ENCODE measurements at regions not wholly inside any gene's neighbourhood (a gene's known extent, or its start where the extent isn't known, plus 50 kb on each side); places are given as distances from the start of the nearest gene placed in this dataset.

- Histone ChIP-seq H3K27ac (ENCODE audit: extremely low read length, insufficient read depth, low read length) (no peak overlapping the region), H3K9ac (ENCODE audit: insufficient read depth, low read depth, low read length) (no peak overlapping the region), H3K79me2 (ENCODE audit: insufficient read depth, low read length) (no peaks in the 10 kb centered on the region), H3K4me1 (ENCODE audit: insufficient read depth, low read length) (no peaks in the 10 kb centered on the region), H3K27me3 (ENCODE audit: control insufficient read depth in 1 of 2, insufficient read depth in 2 of 2, low read length in 2 of 2) (no peaks in the 10 kb centered on the region), H4K20me1 (ENCODE audit: insufficient read depth, low read length) (no peaks in the 10 kb centered on the region), H2AFZ (ENCODE audit: low read length) (no peak overlapping the region), H3K9me3 (ENCODE audit: low read length) (no peaks in the 10 kb centered on the region), H3K4me3 (replicated peaks in 1 of 3; ENCODE audit: insufficient read depth in 1 of 3, low read depth in 2 of 3, low read length in 3 of 3) (no peak overlapping the region), H3K4me2 (ENCODE audit: low read depth, low read length) (no peak overlapping the region), H3K36me3 (replicated peaks in 1 of 2; ENCODE audit: control insufficient read depth in 1 of 2, insufficient read depth in 2 of 2, low read length in 2 of 2) (no peaks in the 10 kb centered on the region)
- intact Hi-C loops (cut with micrococcal nuclease; ENCODE audit: unreplicated experiment) (no loop called here), in situ Hi-C loops (cut with HindIII; ENCODE audit: extremely low pct_ligation_motif_present, low pct_unique_long_range_greater_than_20kb) (no loop called here)
- DNase-seq (ENCODE audit: low spot score): no peak
- WGBS (ENCODE audit: low lambda C conversion rate): 8% methylated on average over 1 of the region's 1 CpG
- ATAC-seq: no peak
- TF ChIP-seq MTF1 (CRISPR knock-in tag; IDR thresholded peaks at IDR 0.05): no peak
- no peak for TF ChIP-seq ZNF776 (CRISPR knock-in tag; IDR thresholded peaks at IDR 0.05)
- TF ChIP-seq TFDP2 (CRISPR knock-in tag; IDR thresholded peaks at IDR 0.05): no peak
- no peak for TF ChIP-seq SRSF9 (IDR thresholded peaks at IDR 0.05; ENCODE audit: borderline replicate concordance, insufficient read depth, low read depth, low read length, poor library complexity, severe bottlenecking)
- CTCF ChIA-PET (ENCODE audit: low intra/inter-chr PET ratio, low total read pairs): no interaction called here
- POLR2A ChIA-PET: no interaction called here
- no peak for FAIRE-seq
- no TSS peak for BruUV-seq (replicated peaks)
These were observed 1044.8 kb downstream of the FLRT2 start for GRCh38 chr14:86574778-86575129.

DNA sequence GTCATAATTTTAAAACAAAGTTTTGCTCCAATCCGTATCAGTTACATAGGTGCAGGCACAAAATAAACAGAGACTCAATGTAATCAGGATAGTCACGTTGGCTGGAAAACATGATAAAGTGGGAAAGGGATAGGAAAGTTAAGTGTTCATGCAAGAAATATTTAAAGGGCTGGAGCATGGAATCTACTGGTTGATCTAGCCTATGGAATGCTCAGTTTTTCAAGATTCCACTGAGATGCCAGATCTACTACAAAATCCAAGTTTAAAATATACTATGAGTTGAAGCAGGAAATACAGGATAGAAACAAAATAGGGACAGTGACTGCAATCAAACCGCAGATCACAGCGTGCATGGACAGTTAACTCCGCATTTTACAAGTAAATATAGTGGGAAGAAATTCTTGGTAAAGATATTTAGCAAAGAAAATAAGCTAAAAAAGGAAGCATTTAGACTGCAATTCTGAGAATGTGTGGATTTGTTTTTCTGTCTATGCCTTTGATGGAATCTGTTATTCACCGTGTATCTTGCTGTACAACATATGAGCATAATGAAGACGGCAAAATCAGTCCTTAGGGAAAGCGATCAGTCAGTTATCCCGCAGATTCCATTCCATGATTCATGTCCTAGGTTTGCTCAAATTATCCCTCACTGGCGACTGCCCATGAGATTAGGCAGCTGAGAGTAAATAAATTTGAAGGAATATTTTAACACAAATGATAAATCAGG lies 1044.3 kb downstream of the FLRT2 start:
- 23% methylated on average over 10 of the region's 10 CpGs for WGBS (ENCODE audit: low lambda C conversion rate)
- BruUV-seq (replicated peaks): no TSS peak
- POLR2A ChIA-PET: no interaction called here
- CTCF ChIA-PET (ENCODE audit: low intra/inter-chr PET ratio, low total read pairs): no interaction called here
- Histone ChIP-seq H3K79me2 (ENCODE audit: insufficient read depth, low read length) (no peaks in the 10 kb centered on the region), H2AFZ (ENCODE audit: low read length) (no peak overlapping the region), H3K4me1 (ENCODE audit: insufficient read depth, low read length) (no peaks in the 10 kb centered on the region), H3K4me2 (ENCODE audit: low read depth, low read length) (no peak overlapping the region), H4K20me1 (ENCODE audit: insufficient read depth, low read length) (no peaks in the 10 kb centered on the region), H3K4me3 (replicated peaks in 1 of 3; ENCODE audit: insufficient read depth in 1 of 3, low read depth in 2 of 3, low read length in 3 of 3) (no peak overlapping the region), H3K9ac (ENCODE audit: insufficient read depth, low read depth, low read length) (no peak overlapping the region), H3K27ac (ENCODE audit: extremely low read length, insufficient read depth, low read length) (no peak overlapping the region), H3K27me3 (ENCODE audit: control insufficient read depth in 1 of 2, insufficient read depth in 2 of 2, low read length in 2 of 2) (no peaks in the 10 kb centered on the region), H3K9me3 (ENCODE audit: low read length) (no peaks in the 10 kb centered on the region), H3K36me3 (replicated peaks in 1 of 2; ENCODE audit: control insufficient read depth in 1 of 2, insufficient read depth in 2 of 2, low read length in 2 of 2) (no peaks in the 10 kb centered on the region)
- DNase-seq (ENCODE audit: low spot score) (peak; percentile 0), ATAC-seq (no peak), FAIRE-seq (no peak)
- intact Hi-C loops (cut with micrococcal nuclease; ENCODE audit: unreplicated experiment): no loop called here
- in situ Hi-C loops (cut with HindIII; ENCODE audit: extremely low pct_ligation_motif_present, low pct_unique_long_range_greater_than_20kb): no loop called here
- TF ChIP-seq TCF12 (IDR thresholded peaks at IDR 0.05) (no peak), TCF12 (CRISPR knock-in tag; IDR thresholded peaks at IDR 0.05) (no peak), TOPORS (CRISPR knock-in tag; IDR thresholded peaks at IDR 0.05) (no peak), ZNF746 (CRISPR knock-in tag; IDR thresholded peaks at IDR 0.05) (no peak), RAD51 (IDR thresholded peaks at IDR 0.05; ENCODE audit: borderline replicate concordance) (no peak), ZIK1 (CRISPR knock-in tag; IDR thresholded peaks at IDR 0.05; ENCODE audit: borderline replicate concordance, low read depth) (no peak), NR2C2 (CRISPR knock-in tag; IDR thresholded peaks at IDR 0.05; ENCODE audit: borderline replicate concordance) (no peak), RFX1 (IDR thresholded peaks at IDR 0.05) (no peak), HMG20B (CRISPR knock-in tag; conservative IDR thresholded peaks at IDR 0.05) (no peak), ZNF441 (CRISPR knock-in tag; IDR thresholded peaks at IDR 0.05; ENCODE audit: borderline replicate concordance) (no peak), ZNF207 (IDR thresholded peaks at IDR 0.05; ENCODE audit: borderline replicate concordance) (no peak), ZNF841 (CRISPR knock-in tag; IDR thresholded peaks at IDR 0.05; ENCODE audit: borderline replicate concordance) (no peak)
